ENCODE measurements at regions not wholly inside any gene's neighbourhood (a gene's known extent, or its start where the extent isn't known, plus 50 kb on each side); places are given as distances from the start of the nearest gene placed in this dataset.

DNA sequence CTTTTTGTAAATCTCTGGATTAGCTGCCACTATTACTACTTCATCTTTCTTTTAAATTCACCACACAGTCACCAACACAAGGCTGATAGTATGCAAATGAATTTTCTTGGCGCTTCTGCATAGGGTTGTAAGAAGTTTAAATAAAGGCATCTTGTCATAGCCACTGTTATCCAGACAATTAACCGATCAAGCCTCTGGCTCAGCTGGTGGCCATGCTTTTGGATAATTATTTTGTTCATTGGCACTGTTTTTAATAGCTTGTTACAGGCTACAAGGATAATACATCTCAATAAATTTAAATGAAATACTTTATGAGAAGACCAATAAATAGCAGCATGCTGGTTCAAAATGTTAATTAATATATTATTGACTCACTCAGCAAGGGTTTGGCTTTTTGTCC lies 1261.0 kb downstream of the FAM181B start:
- TF ChIP-seq, protein P1, sequence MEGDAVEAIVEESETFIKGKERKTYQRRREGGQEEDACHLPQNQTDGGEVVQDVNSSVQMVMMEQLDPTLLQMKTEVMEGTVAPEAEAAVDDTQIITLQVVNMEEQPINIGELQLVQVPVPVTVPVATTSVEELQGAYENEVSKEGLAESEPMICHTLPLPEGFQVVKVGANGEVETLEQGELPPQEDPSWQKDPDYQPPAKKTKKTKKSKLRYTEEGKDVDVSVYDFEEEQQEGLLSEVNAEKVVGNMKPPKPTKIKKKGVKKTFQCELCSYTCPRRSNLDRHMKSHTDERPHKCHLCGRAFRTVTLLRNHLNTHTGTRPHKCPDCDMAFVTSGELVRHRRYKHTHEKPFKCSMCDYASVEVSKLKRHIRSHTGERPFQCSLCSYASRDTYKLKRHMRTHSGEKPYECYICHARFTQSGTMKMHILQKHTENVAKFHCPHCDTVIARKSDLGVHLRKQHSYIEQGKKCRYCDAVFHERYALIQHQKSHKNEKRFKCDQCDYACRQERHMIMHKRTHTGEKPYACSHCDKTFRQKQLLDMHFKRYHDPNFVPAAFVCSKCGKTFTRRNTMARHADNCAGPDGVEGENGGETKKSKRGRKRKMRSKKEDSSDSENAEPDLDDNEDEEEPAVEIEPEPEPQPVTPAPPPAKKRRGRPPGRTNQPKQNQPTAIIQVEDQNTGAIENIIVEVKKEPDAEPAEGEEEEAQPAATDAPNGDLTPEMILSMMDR (IDR thresholded peaks at IDR 0.05), result no peak
- no peak for TF ChIP-seq POLR2A (IDR thresholded peaks at IDR 0.05)

Measured in heart left ventricle (tissue), 13 donors.